Endodermal cell (in vitro differentiated cells): ENCODE measurements at regions not wholly inside any gene's neighbourhood (a gene's known extent, or its start where the extent isn't known, plus 50 kb on each side); places are given as distances from the start of the nearest gene placed in this dataset.
A peak's percentile ranks its signal among the peaks of the same experiment; 100 is the strongest.

ENCODE experiments used
- DNase-seq: peaks from one replicate; pipeline ENCODE4 v3.0.0-alpha.2; 2017
- H3K27ac ChIP-seq: 2 replicates; pipeline ENCODE4 v1.5.1; 2013; ENCODE audit warnings: mild to moderate bottlenecking, low read depth, low read length, moderate library complexity
- H3K27me3 ChIP-seq: 2 replicates; pipeline ENCODE4 v1.6.1; 2013; ENCODE audit warnings: mild to moderate bottlenecking, low read length, moderate library complexity; ENCODE audit not compliant: insufficient read depth, control insufficient read depth, poor library complexity, severe bottlenecking
- H3K36me3 ChIP-seq: 2 replicates; pipeline ENCODE4 v1.7.0; 2013; ENCODE audit warnings: mild to moderate bottlenecking, low read length, moderate library complexity; ENCODE audit not compliant: control insufficient read depth, insufficient read depth
- H3K4me1 ChIP-seq: one replicate; pipeline ENCODE4 v1.7.0; 2013; ENCODE audit warnings: low read length; ENCODE audit not compliant: control insufficient read depth, insufficient read depth
- H3K4me3 ChIP-seq: 2 replicates; pipeline ENCODE4 v1.5.1; 2013; ENCODE audit warnings: mild to moderate bottlenecking, low read length, moderate library complexity
- H3K9ac ChIP-seq: 2 replicates; pipeline ENCODE4 v1.6.1; 2013; ENCODE audit warnings: mild to moderate bottlenecking, low read length, moderate library complexity; ENCODE audit not compliant: poor library complexity, severe bottlenecking; ENCODE audit errors: extremely low read depth
- H3K9me3 ChIP-seq: 2 replicates; pipeline ENCODE4 v1.6.1; 2013; ENCODE audit warnings: mild to moderate bottlenecking, low read length, moderate library complexity; ENCODE audit not compliant: control insufficient read depth
- H3K27ac Mint-ChIP-seq: 2 replicates; pipeline ENCODE4 v1.8.0; 2020; ENCODE audit warnings: mixed read lengths
- H3K27me3 Mint-ChIP-seq: 2 replicates; pipeline ENCODE4 v1.8.0; 2021; ENCODE audit warnings: mild to moderate bottlenecking, mixed read lengths; ENCODE audit not compliant: insufficient read depth
- H3K36me3 Mint-ChIP-seq: 2 replicates; pipeline ENCODE4 v1.8.0; 2020; ENCODE audit warnings: low read depth, mixed read lengths
- H3K4me1 Mint-ChIP-seq: 2 replicates; pipeline ENCODE4 v1.8.0; 2020; ENCODE audit warnings: mixed read lengths
- H3K4me3 Mint-ChIP-seq: 2 replicates; pipeline ENCODE4 v1.8.0; 2020; ENCODE audit warnings: mild to moderate bottlenecking, moderate library complexity, mixed read lengths
- H3K9me3 Mint-ChIP-seq: 2 replicates; pipeline ENCODE4 v1.8.0; 2020; ENCODE audit warnings: mild to moderate bottlenecking, mixed read lengths
- CTCF ChIP-seq: fragments of 200-600 bp; sonication (generic); conservative IDR thresholded peaks from 2 replicates; pipeline ENCODE4 v1.5.0; 2021; ENCODE audit warnings: antibody characterized with exemption, mild to moderate bottlenecking
- WGBS, 2 experiments: methylation state at CpG; one replicate each; pipeline versions ENCODE4 v1.1.5 to v1.1.7; 2013; ENCODE audit warnings: missing lambda C conversion rate in 2 of 2, mixed read lengths in 1 of 2; ENCODE audit not compliant: insufficient coverage in 1 of 2, insufficient read length in 1 of 2; 5-methylcytosine and 5-hydroxymethylcytosine counted together

- no peaks in the 10 kb centered on the region for H3K27me3 ChIP-seq
- 90 to 100% methylated on average over 1 to 7 of the region's 7 CpGs for WGBS, 2 experiments
- DNase-seq, result peak; percentile 70
- Mint-ChIP-seq H3K27ac (no peak overlapping the region), H3K36me3 (no peaks in the 10 kb centered on the region), H3K4me1 (peaks cover 5% of the 10 kb centered on the region), H3K9me3 (peaks cover 47% of the 10 kb centered on the region), H3K4me3 (no peak overlapping the region), H3K27me3 (peaks cover 41% of the 10 kb centered on the region)
- H3K4me1 ChIP-seq, result peaks cover 3% of the 10 kb centered on the region
- no peak overlapping the region for H3K27ac ChIP-seq
- TF ChIP-seq CTCF, result no peak
- H3K4me3 ChIP-seq, result no peak overlapping the region
- H3K9me3 ChIP-seq, result peaks cover 33% of the 10 kb centered on the region
- no peaks in the 10 kb centered on the region for H3K36me3 ChIP-seq
- H3K9ac ChIP-seq, result no peak overlapping the region
Measured at GRCh38 chr17:17425005-17425404, 51.8 kb upstream of the MED9 start.

- H3K27ac Mint-ChIP-seq, result no peak overlapping the region
- no peak overlapping the region for H3K4me3 Mint-ChIP-seq
- Histone ChIP-seq H3K9ac (no peak overlapping the region), H3K4me1 (peaks cover 3% of the 10 kb centered on the region), H3K27me3 (no peaks in the 10 kb centered on the region), H3K36me3 (no peaks in the 10 kb centered on the region), H3K27ac (no peak overlapping the region), H3K4me3 (no peak overlapping the region), H3K9me3 (peaks cover 38% of the 10 kb centered on the region)
- peaks cover 53% of the 10 kb centered on the region for H3K9me3 Mint-ChIP-seq
- peaks cover 36% of the 10 kb centered on the region for H3K27me3 Mint-ChIP-seq
- whole genome bisulfite sequencing, 2 experiments, result 85 to 89% methylated on average over 3 to 4 of the region's 4 CpGs
- no peak for DNase-seq
- no peak for TF ChIP-seq CTCF
- peaks cover 5% of the 10 kb centered on the region for H3K4me1 Mint-ChIP-seq
- no peaks in the 10 kb centered on the region for H3K36me3 Mint-ChIP-seq
Measured at GRCh38 chr17:17425591-17425990, 51.2 kb upstream of the MED9 start.

GRCh38 chr17:17426184-17426583 is 50.6 kb upstream of the MED9 start:
- 83 to 94% methylated on average over 4 of the region's 4 CpGs for WGBS, 2 experiments
- no peak overlapping the region for H3K27ac ChIP-seq
- H3K27me3 ChIP-seq, result no peaks in the 10 kb centered on the region
- DNase-seq, result no peak
- H3K9ac ChIP-seq, result no peak overlapping the region
- Mint-ChIP-seq H3K27me3 (peaks cover 34% of the 10 kb centered on the region), H3K4me1 (peaks cover 5% of the 10 kb centered on the region), H3K9me3 (peaks cover 50% of the 10 kb centered on the region), H3K4me3 (no peak overlapping the region), H3K36me3 (no peaks in the 10 kb centered on the region), H3K27ac (no peak overlapping the region)
- H3K9me3 ChIP-seq, result peaks cover 38% of the 10 kb centered on the region
- H3K36me3 ChIP-seq, result no peaks in the 10 kb centered on the region
- TF ChIP-seq CTCF, result no peak
- no peak overlapping the region for H3K4me3 ChIP-seq
- peaks cover 3% of the 10 kb centered on the region for H3K4me1 ChIP-seq
